GM10248 (cell line): ENCODE measurements at regions not wholly inside any gene's neighbourhood (a gene's known extent, or its start where the extent isn't known, plus 50 kb on each side); places are given as distances from the start of the nearest gene placed in this dataset.

Experiments
- CTCF ChIA-PET: fragments of 300-600 bp; sonication (Branson Sonifier 250); formaldehyde crosslinking; extraction: SDS; loops from one replicate; lab custom pipeline; 2021; ENCODE audit warnings: antibody characterized with exemption; lab: Yijun Ruan, JAX
- POLR2A ChIA-PET: fragments of 350-650 bp; sonication (Branson Sonifier 250); formaldehyde crosslinking; extraction: SDS; loops from one replicate; lab custom pipeline; 2020; ENCODE audit warnings: antibody characterized with exemption; lab: Yijun Ruan, JAX
- DNase-seq: peaks from one replicate; pipeline ENCODE4 v3.0.0; 2012; ENCODE audit errors: extremely low spot score
- TF ChIP-seq, protein P1 (sequence below): IDR thresholded peaks from 2 replicates; pipeline ENCODE4 v1.5.1; 2012; ENCODE audit warnings: mild to moderate bottlenecking, low read depth; ENCODE audit errors: extremely low read depth, missing control alignments, control extremely low read depth

DNA sequence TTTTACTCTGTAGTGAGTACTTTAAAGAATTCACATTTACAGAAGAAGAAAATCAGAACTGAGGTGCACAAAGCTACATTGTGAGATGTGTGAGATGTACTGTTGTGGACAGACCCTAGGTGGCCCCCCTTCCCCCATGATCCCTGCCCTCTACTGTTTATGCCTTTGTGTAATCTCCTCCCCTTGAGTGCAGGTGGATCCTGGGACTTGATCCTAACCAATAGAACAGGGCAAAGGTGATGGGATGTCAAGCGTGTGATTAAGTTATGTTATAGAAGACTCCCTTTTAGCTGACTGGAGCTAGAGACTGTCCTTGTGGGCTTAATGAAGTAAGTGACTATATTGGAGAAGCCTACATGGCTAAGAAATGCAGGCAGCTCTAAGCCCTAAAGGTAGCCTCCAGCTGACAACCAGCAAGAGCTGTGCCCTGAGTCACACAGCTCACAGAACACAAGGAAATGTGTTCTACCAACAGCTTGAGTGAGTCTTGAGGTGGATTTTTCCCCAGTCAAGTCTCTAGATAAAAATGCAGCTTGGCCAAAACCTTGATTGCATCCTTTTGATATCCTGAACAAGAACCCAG is 225.2 kb upstream of the LEF1 start:
- DNase-seq = no peak
- ChIA-PET CTCF (no interaction called here), POLR2A (no interaction called here)
- TF ChIP-seq, protein P1, sequence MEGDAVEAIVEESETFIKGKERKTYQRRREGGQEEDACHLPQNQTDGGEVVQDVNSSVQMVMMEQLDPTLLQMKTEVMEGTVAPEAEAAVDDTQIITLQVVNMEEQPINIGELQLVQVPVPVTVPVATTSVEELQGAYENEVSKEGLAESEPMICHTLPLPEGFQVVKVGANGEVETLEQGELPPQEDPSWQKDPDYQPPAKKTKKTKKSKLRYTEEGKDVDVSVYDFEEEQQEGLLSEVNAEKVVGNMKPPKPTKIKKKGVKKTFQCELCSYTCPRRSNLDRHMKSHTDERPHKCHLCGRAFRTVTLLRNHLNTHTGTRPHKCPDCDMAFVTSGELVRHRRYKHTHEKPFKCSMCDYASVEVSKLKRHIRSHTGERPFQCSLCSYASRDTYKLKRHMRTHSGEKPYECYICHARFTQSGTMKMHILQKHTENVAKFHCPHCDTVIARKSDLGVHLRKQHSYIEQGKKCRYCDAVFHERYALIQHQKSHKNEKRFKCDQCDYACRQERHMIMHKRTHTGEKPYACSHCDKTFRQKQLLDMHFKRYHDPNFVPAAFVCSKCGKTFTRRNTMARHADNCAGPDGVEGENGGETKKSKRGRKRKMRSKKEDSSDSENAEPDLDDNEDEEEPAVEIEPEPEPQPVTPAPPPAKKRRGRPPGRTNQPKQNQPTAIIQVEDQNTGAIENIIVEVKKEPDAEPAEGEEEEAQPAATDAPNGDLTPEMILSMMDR = no peak

DNA sequence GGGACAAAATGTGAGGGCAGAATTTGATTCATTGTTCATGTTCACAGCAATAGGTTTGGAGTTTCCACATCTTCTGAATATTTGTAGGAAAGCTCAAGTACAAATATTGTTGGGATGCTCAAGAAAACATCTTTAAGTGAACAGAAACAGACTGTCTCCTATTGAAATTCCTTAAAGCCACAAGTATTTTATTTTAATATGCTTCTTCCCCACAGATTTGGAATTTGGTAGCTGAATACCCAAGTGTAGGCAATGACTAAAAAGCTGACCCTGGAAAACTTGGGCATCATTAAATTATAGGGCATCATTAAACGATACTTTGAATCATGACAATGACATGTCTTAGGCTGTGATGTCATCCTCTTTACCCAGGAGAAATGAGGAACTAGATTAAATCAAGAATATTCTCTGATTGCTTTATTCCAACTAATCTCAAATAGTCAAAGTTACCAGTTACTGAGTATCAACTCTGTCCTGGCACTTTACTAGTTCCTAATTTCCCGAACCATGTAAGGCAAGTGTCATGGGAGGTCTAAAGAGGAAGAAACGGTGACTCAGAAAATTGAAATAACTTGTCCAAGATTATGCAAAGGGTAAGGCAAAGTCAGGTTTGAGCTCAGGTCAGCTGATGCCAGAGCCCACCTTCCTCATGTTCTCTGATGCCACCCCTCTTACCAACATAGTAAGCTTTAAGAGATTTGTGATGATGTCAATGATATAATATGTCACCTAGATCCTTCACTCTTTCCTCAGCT is 223.1 kb upstream of the LEF1 start:
- TF ChIP-seq, protein P1 = no peak
- ChIA-PET POLR2A (interaction anchor here (0.5 kb wide), 1 partner anchor 1016 kb away, joined by 3 read pairs; no protein-coding TSS in a partner anchor), CTCF (interaction anchor here (1.0 to 1.6 kb wide), 2 partner anchors 13 to 373 kb away, joined by 3 to 6 read pairs; no protein-coding TSS in a partner anchor)
- DNase-seq = no peak

DNA sequence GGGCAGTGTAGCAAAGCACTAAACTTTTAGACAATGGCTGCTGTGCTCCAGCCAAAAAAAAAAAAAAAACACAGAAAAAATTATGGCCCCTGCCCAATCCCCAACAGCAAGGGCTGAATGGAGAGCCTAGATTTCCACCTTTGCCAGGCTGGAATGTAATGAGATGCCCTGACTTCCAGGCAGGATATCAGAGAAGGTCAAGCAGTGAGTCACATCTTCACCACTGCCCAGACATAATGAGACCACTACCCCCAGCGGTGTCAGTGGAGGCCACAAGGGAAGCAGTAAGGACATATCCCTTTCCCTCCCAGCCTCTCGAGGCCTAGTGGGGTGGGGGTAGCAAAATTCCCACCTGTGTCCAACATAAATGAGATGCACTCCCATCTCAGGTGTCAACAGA is 216.3 kb upstream of the LEF1 start:
- ChIA-PET CTCF (interaction anchor here (1.5 to 1.6 kb wide), 2 partner anchors 10 to 267 kb away, joined by 3 read pairs; no protein-coding TSS in a partner anchor), POLR2A (no interaction called here)
- DNase-seq = no peak
- TF ChIP-seq, protein P1 = no peak

DNA sequence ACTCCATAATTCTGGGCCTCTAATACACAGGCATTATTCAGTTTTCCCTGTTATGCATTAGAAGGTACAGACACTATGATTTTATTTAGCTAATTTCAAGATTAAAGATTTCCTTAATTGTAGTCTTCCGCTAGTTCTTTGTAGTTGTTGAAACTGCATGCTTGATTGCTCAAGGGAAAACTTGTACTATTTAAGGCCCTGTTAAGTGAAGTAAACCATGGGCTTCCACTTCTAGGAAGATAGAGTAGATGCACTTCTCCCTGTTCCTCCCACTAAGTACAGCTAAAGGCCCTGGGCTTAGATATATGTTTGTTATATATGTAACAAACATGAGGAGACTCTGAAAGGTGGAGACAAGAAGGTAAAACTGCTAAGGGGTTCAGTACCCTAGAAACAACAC is 215.8 kb upstream of the LEF1 start:
- CTCF ChIA-PET = interaction anchor here (0.7 to 1.6 kb wide), 3 partner anchors 11 to 266 kb away, joined by 3 read pairs; no protein-coding TSS in a partner anchor
- POLR2A ChIA-PET = interaction anchor here (0.6 kb wide), 1 partner anchor 188 kb away, joined by 3 read pairs; no protein-coding TSS in a partner anchor
- no peak for DNase-seq
- TF ChIP-seq, protein P1 = no peak

DNA sequence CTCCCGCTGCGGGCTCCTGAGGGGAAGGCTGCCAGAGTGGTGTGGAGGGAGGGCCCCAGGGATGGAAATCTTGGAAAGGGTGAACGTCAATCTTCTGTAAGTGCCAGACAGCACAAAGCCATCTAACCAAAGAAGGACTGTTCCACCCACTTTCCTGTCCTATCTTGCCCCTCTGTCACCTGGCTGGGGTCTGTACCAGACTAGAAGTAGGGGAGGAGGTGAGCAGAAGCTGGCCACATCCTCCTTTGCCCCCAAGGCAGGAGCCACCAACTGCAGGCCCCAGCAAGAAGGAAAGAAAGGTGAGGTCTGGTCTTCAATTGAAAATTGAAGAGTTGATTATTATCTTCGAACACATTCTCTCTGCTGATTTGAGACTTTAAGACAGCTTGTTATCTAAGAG is 214.4 kb upstream of the LEF1 start:
- CTCF ChIA-PET = no interaction called here
- POLR2A ChIA-PET = no interaction called here
- TF ChIP-seq, protein P1 = no peak
- no peak for DNase-seq

DNA sequence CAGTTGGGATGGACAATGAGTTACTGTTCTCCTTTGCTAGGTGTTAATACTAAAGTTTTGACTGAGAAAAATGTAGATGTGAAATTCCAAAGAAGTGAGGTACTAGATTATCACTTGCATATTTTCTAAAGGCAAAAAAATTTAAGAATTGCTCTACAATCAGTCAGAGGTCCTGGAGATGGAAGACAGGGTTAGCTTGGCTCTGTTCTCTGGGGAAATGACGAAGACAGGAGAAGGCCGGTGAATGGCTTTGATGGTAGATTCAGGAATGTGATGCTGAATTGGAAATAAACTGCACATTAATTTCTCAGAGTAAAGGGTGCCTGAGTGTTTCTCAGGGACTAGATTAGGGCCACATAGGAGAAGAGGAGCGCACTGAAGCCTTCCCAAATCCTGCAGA is 214.0 kb upstream of the LEF1 start:
- DNase-seq = no peak
- POLR2A ChIA-PET = no interaction called here
- TF ChIP-seq, protein P1 = no peak
- CTCF ChIA-PET = no interaction called here
